ENCODE measurements at regions not wholly inside any gene's neighbourhood (a gene's known extent, or its start where the extent isn't known, plus 50 kb on each side); places are given as distances from the start of the nearest gene placed in this dataset.

GRCh38 chr14:82067221-82067875, 533.7 kb upstream of the SEL1L start:
- no peak for DNase-seq

- no peak for DNase-seq
These were observed 536.4 kb upstream of the SEL1L start for GRCh38 chr14:82070040-82070439.

- no peak for DNase-seq
These were observed 537.1 kb upstream of the SEL1L start for GRCh38 chr14:82070753-82071152.

GRCh38 chr14:82073547-82073946, 539.9 kb upstream of the SEL1L start:
- no peak for DNase-seq

- peak; percentile 51 for DNase-seq
These were observed 541.9 kb upstream of the SEL1L start for GRCh38 chr14:82075566-82075965.

GRCh38 chr14:82079553-82079952, 545.9 kb upstream of the SEL1L start:
- no peak for DNase-seq

- no peak for DNase-seq
These were observed 546.7 kb upstream of the SEL1L start for GRCh38 chr14:82080370-82080769.

- DNase-seq: no peak
These were observed 551.2 kb upstream of the SEL1L start for GRCh38 chr14:82084813-82085212.

GRCh38 chr14:82091097-82091496, 557.4 kb upstream of the SEL1L start:
- DNase-seq: no peak

- DNase-seq: no peak
These were observed 561.2 kb upstream of the SEL1L start for GRCh38 chr14:82094829-82095345.

GRCh38 chr14:82104013-82104412, 570.4 kb upstream of the SEL1L start:
- DNase-seq: no peak

GRCh38 chr14:82112210-82112839, 578.7 kb upstream of the SEL1L start:
- DNase-seq: no peak

- no peak for DNase-seq
These were observed 579.4 kb upstream of the SEL1L start for GRCh38 chr14:82113007-82113406.

- DNase-seq: no peak
These were observed 580.1 kb upstream of the SEL1L start for GRCh38 chr14:82113710-82114109.

- DNase-seq: no peak
These were observed 583.1 kb upstream of the SEL1L start for GRCh38 chr14:82116721-82117120.

GRCh38 chr14:82122655-82123054, 589.0 kb upstream of the SEL1L start:
- no peak for DNase-seq

GRCh38 chr14:82124511-82124910, 590.9 kb upstream of the SEL1L start:
- no peak for DNase-seq

GRCh38 chr14:82126006-82126405, 592.4 kb upstream of the SEL1L start:
- no peak for DNase-seq

- DNase-seq: no peak
These were observed 600.8 kb upstream of the SEL1L start for GRCh38 chr14:82134411-82134810.

- no peak for DNase-seq
These were observed 604.8 kb upstream of the SEL1L start for GRCh38 chr14:82138431-82138830.

GRCh38 chr14:82146846-82147245, 613.2 kb upstream of the SEL1L start:
- DNase-seq: no peak

- no peak for DNase-seq
These were observed 620.0 kb upstream of the SEL1L start for GRCh38 chr14:82153689-82154088.

GRCh38 chr14:82159624-82160023, 626.0 kb upstream of the SEL1L start:
- no peak for DNase-seq

- DNase-seq: no peak
These were observed 646.5 kb upstream of the SEL1L start for GRCh38 chr14:82180139-82180538.

GRCh38 chr14:82182646-82183045, 649.0 kb upstream of the SEL1L start:
- DNase-seq: no peak
